ENCODE measurements at regions not wholly inside any gene's neighbourhood (a gene's known extent, or its start where the extent isn't known, plus 50 kb on each side); places are given as distances from the start of the nearest gene placed in this dataset.

DNA sequence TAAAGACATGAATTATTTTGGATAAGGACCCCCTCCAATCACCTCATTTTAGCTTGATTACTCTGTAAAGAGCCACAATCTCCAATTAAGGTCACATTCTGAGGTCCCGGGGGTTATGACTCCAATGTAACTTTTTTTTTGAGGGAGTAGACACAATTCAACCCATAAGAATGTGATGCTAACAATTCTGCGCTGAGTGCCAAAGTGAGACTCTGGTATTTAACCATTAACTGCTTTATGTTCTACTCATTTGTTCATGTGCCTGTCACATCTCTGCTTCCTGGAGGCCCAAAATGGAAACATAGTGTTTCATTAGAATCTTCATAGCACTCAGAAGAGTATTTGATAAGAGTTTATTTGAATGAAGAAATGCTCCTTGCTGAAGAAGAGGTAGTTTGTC lies 234.8 kb downstream of the CPE start:
- no peaks in the 10 kb centered on the region for H3K9me3 ChIP-seq (ENCODE audit: control insufficient read depth in 1 of 2, insufficient read depth in 1 of 2, low read length in 2 of 2)
- TF ChIP-seq, protein P1, sequence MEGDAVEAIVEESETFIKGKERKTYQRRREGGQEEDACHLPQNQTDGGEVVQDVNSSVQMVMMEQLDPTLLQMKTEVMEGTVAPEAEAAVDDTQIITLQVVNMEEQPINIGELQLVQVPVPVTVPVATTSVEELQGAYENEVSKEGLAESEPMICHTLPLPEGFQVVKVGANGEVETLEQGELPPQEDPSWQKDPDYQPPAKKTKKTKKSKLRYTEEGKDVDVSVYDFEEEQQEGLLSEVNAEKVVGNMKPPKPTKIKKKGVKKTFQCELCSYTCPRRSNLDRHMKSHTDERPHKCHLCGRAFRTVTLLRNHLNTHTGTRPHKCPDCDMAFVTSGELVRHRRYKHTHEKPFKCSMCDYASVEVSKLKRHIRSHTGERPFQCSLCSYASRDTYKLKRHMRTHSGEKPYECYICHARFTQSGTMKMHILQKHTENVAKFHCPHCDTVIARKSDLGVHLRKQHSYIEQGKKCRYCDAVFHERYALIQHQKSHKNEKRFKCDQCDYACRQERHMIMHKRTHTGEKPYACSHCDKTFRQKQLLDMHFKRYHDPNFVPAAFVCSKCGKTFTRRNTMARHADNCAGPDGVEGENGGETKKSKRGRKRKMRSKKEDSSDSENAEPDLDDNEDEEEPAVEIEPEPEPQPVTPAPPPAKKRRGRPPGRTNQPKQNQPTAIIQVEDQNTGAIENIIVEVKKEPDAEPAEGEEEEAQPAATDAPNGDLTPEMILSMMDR (IDR thresholded peaks at IDR 0.05): no peak
- ChIA-PET CTCF (no interaction called here), POLR2A (no interaction called here)
- ATAC-seq (ENCODE audit: poor library complexity): no peak
- no peaks in the 10 kb centered on the region for H3K27me3 ChIP-seq (ENCODE audit: control insufficient read depth in 1 of 2, insufficient read depth in 2 of 2, low read length in 2 of 2)
- no peak overlapping the region for H3K4me3 Mint-ChIP-seq
- H3K27ac Mint-ChIP-seq: no peak overlapping the region
- H3K27ac ChIP-seq (ENCODE audit: low read depth in 1 of 2, low read length in 2 of 2): no peak overlapping the region
- no peak for DNase-seq
- peaks cover 2% of the 10 kb centered on the region for H3K4me1 ChIP-seq (ENCODE audit: insufficient read depth, low read length)
- no peaks in the 10 kb centered on the region for H3K4me1 Mint-ChIP-seq (ENCODE audit: low read depth)
- intact Hi-C loops (cut with DNase I, micrococcal nuclease): no loop called here
- H3K36me3 ChIP-seq (ENCODE audit: insufficient read depth, low read length): no peaks in the 10 kb centered on the region
- H3K27me3 Mint-ChIP-seq: peaks cover 6% of the 10 kb centered on the region
- no peaks in the 10 kb centered on the region for H3K36me3 Mint-ChIP-seq (ENCODE audit: low read depth)
- H3K4me3 ChIP-seq (ENCODE audit: low read length): no peak overlapping the region
- H3K9me3 Mint-ChIP-seq: no peaks in the 10 kb centered on the region

GRCh38 chr4:165620913-165621312 lies 242.1 kb downstream of the CPE start:
- Mint-ChIP-seq H3K4me1 (ENCODE audit: low read depth) (no peaks in the 10 kb centered on the region), H3K4me3 (no peak overlapping the region), H3K27me3 (no peaks in the 10 kb centered on the region), H3K9me3 (no peaks in the 10 kb centered on the region), H3K27ac (no peak overlapping the region), H3K36me3 (ENCODE audit: low read depth) (no peaks in the 10 kb centered on the region)
- no peaks in the 10 kb centered on the region for H3K27me3 ChIP-seq (ENCODE audit: control insufficient read depth in 1 of 2, insufficient read depth in 2 of 2, low read length in 2 of 2)
- TF ChIP-seq, protein P1 (IDR thresholded peaks at IDR 0.05): no peak
- H3K4me3 ChIP-seq (ENCODE audit: low read length): no peak overlapping the region
- ATAC-seq (ENCODE audit: poor library complexity) (no peak), DNase-seq (no peak)
- CTCF ChIA-PET: no interaction called here
- H3K36me3 ChIP-seq (ENCODE audit: insufficient read depth, low read length): no peaks in the 10 kb centered on the region
- intact Hi-C loops (cut with DNase I, micrococcal nuclease): no loop called here
- POLR2A ChIA-PET: no interaction called here
- H3K27ac ChIP-seq (ENCODE audit: low read depth in 1 of 2, low read length in 2 of 2): no peak overlapping the region
- no peaks in the 10 kb centered on the region for H3K9me3 ChIP-seq (ENCODE audit: control insufficient read depth in 1 of 2, insufficient read depth in 1 of 2, low read length in 2 of 2)
- H3K4me1 ChIP-seq (ENCODE audit: insufficient read depth, low read length): no peaks in the 10 kb centered on the region

- Mint-ChIP-seq H3K36me3 (ENCODE audit: low read depth) (no peaks in the 10 kb centered on the region), H3K27ac (no peak overlapping the region)
- POLR2A ChIA-PET: no interaction called here
Observed at GRCh38 chr4:165621983-165622382, 243.2 kb downstream of the CPE start.

More at GRCh38 chr4:165621983-165622382, 243.2 kb downstream of the CPE start:
- H3K36me3 ChIP-seq (ENCODE audit: insufficient read depth, low read length): no peaks in the 10 kb centered on the region
- H3K27me3 ChIP-seq (ENCODE audit: control insufficient read depth in 1 of 2, insufficient read depth in 2 of 2, low read length in 2 of 2): no peaks in the 10 kb centered on the region
- Mint-ChIP-seq H3K9me3 (no peaks in the 10 kb centered on the region), H3K4me3 (no peak overlapping the region), H3K4me1 (ENCODE audit: low read depth) (no peaks in the 10 kb centered on the region), H3K27me3 (no peaks in the 10 kb centered on the region)
- ATAC-seq (ENCODE audit: poor library complexity): no peak
- CTCF ChIA-PET: no interaction called here
- intact Hi-C loops (cut with DNase I, micrococcal nuclease): no loop called here
- TF ChIP-seq, protein P1 (IDR thresholded peaks at IDR 0.05): no peak
- H3K9me3 ChIP-seq (ENCODE audit: control insufficient read depth in 1 of 2, insufficient read depth in 1 of 2, low read length in 2 of 2): no peaks in the 10 kb centered on the region
- no peak overlapping the region for H3K4me3 ChIP-seq (ENCODE audit: low read length)
- H3K27ac ChIP-seq (ENCODE audit: low read depth in 1 of 2, low read length in 2 of 2): no peak overlapping the region
- no peaks in the 10 kb centered on the region for H3K4me1 ChIP-seq (ENCODE audit: insufficient read depth, low read length)
- no peak for DNase-seq
